SW480 (cell line): ENCODE measurements at regions not wholly inside any gene's neighbourhood (a gene's known extent, or its start where the extent isn't known, plus 50 kb on each side); places are given as distances from the start of the nearest gene placed in this dataset.
"Not testable (repeated sequence)": the region's sequence is repeated elsewhere in the genome, so short reads cannot be mapped to it uniquely, and the experiment has no call there.

Experiments
- DNase-seq: peaks from one replicate; pipeline ENCODE4 v3.0.0-alpha.2; 2016; ENCODE audit warnings: low spot score

DNA sequence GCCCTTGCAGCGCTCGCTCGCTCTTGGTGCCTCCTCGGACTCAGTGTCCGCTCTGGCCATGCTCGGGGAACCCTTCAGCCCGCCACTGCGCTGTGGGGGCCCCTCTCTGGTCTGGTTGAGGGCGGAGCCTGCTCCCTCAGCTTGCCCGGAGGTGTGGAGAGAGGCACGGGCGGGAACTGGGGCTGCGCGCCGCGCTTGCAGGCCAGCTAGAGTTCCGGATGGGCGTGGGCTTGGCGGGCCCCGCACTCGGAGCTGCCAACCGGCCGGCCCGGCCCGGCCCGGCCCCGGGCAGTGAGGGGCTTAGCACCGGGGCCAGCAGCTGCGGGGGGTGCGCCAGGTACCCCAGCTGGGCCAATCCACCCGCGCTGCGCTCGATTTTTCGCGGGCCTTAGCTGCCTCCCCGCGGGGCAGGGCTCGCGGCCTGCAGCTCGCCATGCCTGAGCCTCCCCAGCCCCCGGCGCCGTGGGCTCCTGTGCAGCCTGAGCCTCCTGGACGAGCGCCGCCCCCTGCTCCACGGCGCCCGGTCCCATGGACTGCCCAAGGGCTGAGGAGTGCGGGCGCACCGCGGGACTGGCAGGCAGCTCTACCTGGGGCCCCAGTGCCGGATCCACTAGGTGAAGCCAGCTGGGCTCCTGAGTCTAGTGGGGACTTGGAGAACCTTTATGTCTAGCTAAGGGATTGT, 217.0 kb upstream of the PKN2 start:
- DNase-seq = no peak

DNA sequence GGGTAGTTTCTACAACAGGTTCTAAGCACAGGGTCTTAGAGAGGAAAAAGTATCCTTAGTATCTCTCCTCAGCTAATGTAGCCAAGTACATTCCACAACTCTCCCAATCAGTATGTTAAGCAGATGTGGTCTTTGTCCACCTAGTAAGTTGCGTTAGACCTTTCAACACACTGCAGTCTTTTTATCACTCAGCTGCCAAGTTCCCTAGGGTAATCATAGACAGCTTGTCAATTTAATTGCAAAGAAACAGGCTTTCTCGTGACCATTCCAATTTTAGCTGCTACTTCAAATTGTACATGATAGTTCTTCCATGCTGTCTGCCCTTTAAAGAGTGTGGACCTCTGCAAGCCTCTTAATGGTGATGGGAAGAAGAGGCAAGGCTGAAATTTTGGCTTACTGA, 211.8 kb upstream of the PKN2 start:
- no peak for DNase-seq

DNA sequence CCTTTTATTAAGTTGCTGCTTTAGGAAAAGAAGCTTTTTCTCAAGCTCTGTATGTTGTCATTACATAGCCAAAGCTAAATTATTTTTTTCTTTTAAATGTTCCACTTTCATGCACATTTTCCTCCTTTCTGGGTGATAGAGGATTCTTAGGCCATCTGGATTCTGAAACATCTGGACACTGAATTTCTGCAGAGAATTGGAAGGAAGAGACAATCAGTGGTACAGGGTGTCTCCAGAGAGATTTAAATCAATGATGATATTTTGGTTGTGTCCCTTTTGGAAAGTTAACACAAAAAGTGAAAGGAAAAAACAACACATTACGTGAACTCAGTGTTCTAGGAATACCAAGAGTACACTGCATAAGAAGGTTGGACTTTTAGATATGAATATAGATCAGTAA, 211.4 kb upstream of the PKN2 start:
- no peak for DNase-seq

DNA sequence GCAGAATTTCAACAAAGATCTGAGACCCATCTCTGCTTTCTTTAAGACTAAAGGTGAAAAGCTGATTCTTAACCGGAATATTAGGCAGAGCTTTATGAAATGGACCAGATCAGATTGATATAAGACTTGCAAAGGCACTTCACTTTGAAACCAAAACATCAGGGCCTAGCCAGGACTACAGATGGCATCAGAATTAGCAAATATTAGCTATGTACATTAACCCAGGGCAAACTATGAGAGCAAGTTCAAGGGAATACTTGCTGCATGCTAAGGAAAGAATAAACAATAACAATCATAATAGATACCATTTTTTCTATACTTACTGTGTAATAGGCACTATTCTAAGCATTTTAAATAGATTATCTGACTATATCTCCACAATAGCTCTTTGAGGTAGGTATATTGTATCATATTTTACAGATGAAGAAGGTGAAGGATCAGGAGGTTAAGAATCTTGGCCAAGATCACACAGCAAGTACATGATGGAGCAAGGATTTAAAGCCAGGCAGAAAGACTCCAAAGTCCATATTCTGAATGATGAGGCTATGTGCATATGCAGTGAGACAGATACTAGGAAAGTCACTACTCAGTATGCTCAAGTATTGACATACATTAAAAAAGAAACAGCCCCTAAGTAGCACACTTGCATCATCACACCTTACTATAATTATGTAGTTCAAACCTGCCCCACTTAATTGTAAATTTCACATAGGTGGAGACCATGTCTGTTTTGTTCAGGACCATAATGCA, 209.3 kb upstream of the PKN2 start:
- DNase-seq = no peak

DNA sequence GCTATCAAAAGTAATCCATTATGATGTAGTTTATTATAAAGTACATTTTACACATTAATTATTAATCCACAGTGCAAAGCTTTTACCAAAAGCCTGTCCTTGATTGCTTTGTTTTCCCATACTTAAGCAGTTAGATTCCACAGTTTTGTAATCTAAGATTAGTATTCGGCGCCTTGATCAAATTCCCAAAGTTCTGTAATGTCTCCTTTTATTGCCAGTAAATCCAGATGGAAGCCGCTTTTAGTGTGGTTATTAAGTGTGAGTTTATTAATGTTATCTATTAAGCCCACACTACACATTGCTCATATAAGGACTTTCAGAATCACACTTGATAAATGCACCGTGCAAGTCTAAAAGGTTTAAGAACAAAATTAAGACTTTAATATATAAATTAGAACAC, 199.2 kb upstream of the PKN2 start:
- DNase-seq = no peak

DNA sequence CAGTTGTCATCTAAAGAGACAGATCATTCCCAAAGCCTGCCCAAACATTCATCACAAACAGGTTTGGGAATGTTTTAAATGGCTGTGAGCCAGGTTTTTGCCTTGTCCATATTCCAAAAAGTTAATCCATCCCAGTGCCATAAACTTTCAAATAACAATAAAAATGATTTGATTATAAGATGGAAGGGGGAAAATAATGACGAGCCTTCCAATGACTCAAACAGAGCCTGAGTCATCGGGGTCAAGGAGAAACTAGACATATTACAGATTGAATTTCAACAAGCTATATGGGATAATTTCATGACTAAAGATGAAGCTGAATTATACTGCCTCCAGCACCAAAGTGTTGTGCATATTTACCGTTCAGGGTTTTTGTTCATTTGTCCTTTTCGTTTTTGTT, 195.8 kb upstream of the PKN2 start:
- DNase-seq = no peak

DNA sequence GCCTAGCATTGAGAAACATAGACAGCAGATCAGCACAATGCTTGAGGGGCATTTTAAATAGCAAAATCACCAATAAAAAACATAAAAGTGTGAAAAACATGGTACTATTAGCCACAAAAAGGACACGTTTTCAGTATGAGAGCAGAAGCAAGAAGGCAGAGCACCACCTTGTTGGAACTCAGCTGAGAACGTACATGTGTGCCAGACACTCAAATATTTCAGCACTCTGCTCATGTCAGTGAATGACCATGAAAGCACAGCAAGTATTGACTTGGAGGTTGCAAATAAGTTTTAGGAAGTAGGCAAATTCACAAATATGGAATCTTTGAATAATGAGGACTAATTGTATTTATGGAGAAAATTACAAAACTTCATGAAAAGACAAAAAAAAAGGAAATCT, 193.4 kb upstream of the PKN2 start:
- DNase-seq = no peak

DNA sequence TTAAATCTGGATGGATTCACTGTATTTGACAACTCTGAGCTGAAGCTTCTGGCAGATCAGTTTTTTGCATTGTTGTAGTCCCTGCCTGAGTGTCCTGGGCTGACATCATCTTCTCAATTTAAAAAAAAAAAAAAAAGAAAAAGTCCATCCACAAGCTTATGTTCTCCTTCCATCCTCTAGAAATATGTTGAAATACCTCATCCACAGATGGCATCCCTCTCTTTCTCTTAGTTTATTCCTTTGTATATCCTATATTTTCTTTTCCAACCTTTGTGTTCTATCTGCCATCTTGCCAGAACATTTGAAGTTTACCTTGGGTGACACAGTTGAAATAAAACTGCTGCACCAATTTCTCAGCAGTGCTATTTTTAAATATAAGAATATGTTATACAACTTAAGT, 184.4 kb upstream of the PKN2 start:
- DNase-seq = no peak

DNA sequence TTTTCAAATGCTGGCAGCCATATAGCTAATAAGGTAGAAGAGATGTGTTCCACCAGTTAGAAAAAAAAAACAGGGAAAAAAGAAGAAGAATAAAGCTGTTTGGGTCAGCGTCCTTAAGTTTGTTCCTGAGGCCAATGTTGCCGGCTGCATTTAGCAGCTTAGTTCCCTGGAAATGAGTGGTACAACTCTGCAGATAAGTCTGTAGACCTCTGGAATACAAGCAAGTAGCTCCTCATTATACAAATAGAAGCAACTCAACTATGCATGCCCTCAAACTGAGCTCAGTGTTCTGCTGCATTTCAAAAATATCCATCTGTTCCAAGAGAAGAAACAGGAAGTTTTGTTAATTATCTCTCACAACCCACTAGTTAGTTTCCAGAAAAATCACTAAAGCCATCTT, 181.2 kb upstream of the PKN2 start:
- no peak for DNase-seq

DNA sequence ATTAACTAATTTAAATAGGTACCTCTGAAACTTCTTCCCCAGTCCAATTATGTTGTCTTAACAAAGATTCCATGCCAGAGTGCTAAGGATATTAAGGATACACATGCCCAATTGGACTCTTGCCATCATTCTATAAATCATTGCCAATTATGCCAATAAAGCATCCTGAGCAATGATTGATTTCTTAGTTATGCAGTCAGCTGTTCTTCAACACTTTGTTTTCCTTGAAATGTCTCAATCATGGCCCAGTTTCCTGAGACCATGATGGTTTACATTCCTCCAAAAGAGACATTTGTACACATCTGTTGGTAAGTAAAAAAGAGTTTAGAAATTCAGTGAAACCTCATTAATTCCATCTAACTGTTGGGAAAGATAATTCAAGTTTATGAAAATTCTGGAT, 180.4 kb upstream of the PKN2 start:
- no peak for DNase-seq

DNA sequence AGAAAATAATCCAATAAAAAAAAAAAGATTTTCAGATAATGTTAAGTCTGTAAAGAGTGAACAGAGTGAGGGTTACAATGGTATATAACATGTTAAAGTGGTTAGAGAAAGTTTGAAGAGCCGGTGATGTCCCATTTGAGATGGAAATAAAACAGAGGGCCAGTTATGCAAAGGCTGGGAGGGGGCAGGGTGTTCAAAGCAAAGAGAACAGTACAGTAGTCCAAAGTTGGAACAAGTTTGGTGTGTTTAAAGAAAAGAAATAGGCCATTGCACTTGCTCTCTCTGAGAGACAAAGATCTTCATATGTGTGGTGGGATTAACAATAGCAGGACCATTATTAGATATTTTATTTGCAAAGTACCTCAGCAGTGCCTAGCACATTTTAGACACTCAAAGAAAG, 179.5 kb upstream of the PKN2 start:
- no peak for DNase-seq

DNA sequence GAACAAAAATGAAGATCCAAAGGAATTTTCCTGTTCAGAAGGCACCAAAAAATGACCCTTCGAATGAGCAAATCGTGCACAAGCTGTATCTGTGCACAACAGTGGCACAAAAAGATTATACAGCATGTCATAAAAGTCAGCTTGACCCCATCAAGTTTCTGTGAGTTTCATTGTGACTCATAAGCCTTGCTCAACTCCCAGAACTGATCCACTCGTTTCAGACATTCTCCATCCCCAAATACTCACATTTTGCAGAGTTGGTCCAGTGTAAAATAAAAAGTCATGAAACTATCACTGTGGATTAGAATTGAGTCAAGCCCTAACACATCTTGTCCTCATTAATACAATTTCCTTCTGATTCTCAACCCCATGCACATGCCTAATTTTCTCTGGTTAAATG, 174.7 kb upstream of the PKN2 start:
- DNase-seq = no peak

DNA sequence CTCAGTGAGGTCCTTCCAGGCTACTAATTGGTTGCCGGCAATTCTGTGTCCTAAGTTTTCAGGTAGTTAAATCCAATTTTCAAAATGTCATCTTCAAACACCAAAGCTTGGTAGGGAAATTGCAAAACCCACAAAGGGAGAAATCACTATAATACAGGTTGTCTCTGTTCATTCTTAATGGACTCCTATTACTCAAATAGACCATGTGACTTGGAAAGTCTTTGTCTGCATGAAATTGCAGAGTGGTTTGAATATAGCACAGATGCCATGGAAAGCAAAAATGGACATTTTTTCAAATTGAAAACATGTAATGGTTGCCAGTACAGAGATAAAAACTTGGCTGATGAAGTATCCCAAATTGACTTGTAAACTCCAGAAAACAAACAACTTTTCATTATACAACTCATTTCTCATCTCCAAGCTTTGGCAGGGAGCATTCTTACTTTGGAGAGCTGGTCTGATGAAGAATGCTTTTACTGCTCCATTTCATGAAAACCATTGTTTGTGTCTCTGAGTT, 169.5 kb upstream of the PKN2 start:
- DNase-seq = no peak

DNA sequence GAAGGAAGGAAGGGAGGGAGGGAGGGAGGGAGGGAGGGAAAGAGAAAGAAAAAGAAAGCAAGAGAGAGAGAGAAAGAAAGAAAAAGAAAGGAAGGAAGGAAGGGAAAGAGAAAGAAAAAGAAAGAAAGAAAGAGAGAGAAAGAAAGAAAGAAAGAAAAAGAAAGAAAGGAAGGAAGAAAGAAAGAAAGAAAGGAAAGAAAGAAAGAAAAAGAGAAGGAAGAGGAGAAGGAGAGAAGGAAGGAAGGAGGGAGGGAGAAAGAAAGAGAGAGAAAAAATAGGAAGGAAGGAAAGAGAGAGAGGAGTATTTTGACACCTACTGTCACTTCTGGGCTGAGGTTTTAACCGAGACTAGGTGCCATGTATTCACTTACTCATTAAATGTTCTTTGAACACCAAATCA, 166.6 kb upstream of the PKN2 start:
- DNase-seq = not testable (repeated sequence)

DNA sequence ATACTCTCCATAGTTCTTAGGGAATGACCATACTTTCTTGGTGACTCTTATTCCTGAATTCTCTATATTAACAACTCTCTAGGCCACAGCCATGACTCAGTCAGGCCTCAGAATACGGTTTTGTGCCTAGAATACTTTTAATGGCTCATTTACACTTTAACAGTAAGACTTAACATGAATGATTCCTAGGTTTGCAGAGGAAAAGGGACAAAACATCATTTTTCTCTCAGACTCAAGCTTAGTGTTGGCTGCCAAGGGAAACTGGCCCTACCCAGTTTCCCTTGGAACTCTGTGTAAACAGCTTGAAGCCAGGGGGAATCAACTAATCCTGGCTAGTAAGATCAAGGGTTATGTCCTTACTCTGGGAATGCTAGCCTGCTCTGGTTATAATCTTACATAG, 164.9 kb upstream of the PKN2 start:
- no peak for DNase-seq

DNA sequence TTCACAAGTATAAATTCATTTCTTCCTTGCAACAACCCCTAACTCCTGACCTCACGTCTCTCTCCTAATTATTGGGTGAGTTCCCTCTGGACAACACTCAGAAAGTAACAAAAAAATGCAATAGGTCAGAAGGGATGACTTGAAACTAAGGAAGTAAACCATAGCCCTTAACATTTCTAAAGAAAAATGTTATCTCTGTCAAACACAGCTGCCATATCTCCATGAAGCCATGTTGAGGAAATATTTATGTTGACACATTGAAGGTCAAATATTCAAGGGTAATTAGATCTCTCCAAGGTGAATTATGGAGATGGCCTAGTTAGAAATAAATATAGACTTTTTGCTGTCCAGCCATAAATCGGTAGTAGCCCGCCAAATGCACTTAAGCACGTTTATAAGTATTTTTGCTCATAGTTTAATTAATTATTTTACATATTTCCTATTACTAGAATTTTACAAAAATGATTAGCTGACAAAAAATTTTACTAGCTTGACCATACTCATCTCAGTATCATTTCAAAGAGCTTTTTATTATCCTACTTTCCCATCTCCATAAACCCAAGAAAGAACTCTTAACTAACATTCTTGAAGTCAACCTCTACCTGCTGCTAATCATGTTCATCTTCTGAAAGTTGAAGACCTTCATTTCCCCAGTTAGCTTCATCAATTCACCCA, 160.1 kb upstream of the PKN2 start:
- DNase-seq = no peak

DNA sequence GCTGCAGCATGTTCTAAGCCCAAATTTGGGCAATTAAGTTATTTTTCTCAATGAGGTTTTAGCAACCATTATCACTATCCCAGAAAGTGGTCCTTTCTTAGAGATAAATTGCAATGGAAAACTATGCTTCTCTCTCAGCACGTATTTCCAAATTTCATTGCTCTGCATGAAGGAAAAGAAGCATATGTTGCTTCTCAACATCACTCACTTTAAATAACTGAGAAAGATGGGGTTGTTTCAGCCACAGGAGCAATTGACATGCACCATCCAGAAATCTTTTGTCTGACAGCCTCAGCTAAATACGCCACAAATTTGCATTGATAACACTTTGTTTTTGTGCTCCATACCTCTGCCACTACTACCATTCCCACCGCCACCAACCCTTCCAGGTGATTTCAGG, 157.6 kb upstream of the PKN2 start:
- DNase-seq = no peak

DNA sequence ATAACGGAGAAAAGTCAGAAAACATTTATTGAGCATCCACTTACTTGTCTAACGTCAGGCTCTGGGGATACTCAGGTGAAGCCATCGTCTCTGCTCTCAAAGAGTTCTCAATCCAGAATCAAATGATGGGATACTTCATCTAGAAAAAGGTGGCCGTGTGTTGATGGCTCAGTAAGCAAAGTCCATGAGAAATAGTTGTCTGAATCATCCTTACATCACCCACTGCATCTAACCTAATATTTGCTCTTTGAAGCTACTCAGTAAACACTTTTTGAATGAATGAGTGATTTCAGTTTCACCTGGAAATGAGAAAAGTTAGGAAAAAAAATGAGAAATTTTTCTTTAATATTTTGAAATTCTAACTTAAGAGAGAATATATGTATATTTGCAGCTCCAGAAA, 155.3 kb upstream of the PKN2 start:
- no peak for DNase-seq

DNA sequence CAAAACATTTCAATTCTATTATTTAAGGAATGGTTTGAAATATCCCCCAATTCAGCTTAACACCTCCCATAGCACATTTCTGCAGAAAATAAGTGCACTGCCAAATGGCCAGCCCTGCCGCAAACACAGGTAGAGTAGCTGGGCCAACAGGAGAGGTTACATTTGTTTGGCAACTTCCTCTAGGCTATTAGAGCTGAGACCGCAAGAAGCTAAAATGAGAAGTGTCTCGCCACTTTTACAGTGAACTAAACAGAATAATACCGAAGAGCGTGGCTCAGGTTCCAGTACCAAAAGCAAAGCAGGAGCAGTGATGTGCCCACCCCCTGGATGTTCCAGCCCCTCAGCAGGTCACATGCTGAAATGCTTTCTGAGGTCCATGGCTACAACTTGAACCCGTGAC, 154.5 kb upstream of the PKN2 start:
- DNase-seq = no peak

DNA sequence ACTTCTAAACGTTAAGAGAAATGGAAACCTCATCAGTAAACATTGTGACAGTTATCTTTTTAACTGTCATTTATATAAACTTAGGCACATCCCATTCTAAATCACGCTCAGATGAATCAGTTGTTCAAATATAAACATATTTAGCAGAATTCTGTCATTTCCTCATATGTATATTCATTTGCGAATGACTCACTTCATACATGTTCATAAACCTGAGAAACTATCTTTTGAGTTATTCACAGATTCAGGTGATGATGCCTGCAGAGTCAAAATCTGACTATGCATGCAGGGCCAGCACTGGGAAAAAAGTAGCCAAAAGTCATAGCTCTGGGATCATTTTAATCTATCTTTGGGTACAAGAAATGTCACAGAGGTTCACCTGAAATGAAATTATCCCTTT, 153.8 kb upstream of the PKN2 start:
- no peak for DNase-seq

DNA sequence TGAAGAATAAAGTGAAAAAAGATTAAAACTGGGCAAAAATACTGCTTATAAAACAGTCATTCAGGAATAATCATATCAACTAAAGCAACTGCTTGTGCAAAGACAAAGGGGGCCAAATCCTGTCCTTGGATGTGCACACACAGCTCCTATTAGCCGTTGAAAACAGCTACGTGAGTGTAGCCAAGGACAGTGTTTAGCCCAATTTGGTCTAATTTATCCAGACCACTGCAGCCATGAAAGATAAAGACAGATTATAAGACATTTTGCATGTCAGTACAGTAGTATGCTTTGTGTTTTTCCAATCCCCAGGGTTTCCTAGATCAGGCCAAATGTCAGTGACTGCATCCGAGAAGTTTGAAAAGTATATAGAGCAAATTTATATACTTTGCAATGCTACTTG, 146.3 kb upstream of the PKN2 start:
- no peak for DNase-seq

DNA sequence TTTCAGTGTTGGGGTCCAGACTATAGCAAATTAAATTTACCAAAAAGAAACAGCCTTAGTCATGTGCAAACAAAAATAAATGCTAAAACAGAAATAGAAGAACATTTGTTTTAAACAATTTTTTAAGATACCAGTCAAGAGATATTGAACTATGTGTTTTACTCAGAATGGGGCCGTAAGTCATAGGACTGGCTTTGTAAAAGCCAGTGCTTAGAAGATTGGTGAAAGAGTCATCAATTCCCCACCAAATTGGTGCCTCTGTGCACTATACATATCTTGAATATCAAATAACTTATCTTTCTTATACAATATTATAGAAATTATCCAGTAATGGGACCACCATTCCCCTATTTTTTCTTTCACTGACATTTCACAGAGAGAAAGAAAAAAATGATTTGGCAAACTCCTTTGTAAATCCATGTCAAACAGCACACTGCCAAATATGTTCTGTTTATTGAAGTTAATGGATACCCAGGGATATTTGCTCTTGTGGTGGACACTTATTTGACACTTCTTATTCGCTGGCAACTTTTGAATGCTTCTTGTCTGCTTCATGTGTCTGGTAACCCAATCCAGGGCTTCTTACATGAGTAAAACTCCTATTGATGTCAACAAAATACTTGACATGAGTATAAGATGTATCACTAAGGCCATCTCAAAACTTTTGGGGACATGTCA, 145.7 kb upstream of the PKN2 start:
- no peak for DNase-seq

DNA sequence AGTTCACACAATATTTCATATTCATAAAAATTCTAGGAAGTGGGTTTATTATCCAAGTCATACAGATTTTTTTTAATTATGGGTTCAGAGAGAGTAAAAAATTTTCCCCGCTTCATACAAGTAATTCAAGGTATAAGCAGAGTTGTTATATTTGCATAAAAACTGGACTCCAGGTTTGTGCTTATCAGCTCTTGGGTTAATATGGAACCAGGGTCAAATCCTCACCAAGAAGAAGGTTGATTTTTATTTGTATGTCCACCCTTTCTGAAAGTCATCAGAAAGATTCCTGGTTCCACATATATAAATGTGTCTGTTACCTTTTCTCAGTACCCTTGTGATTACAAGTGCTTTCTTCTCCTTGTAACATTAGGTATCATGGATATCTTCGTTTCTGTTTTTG, 143.8 kb upstream of the PKN2 start:
- no peak for DNase-seq
